ENCODE measurements at regions not wholly inside any gene's neighbourhood (a gene's known extent, or its start where the extent isn't known, plus 50 kb on each side); places are given as distances from the start of the nearest gene placed in this dataset.

DNA sequence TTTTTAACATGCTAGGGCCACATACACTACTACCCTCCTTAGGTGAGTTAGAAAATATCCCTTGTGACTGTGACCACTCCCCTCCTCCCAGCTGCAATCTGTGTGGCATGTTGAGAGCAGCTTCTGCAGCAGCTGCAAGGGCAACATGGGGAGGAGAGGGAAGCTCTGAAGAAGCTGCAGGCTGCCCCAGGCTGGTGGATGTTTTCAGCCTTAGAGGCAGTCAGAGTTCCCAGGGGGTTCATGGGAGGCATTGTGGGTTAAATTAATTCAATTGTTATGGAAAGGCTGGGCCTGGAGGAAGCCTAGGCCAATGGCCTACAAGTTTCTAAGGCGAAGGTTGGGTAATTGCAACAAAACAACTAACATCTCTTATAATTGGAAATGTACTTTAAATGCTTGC is 860.8 kb downstream of the NLGN4Y start:
- TF ChIP-seq, protein P1, sequence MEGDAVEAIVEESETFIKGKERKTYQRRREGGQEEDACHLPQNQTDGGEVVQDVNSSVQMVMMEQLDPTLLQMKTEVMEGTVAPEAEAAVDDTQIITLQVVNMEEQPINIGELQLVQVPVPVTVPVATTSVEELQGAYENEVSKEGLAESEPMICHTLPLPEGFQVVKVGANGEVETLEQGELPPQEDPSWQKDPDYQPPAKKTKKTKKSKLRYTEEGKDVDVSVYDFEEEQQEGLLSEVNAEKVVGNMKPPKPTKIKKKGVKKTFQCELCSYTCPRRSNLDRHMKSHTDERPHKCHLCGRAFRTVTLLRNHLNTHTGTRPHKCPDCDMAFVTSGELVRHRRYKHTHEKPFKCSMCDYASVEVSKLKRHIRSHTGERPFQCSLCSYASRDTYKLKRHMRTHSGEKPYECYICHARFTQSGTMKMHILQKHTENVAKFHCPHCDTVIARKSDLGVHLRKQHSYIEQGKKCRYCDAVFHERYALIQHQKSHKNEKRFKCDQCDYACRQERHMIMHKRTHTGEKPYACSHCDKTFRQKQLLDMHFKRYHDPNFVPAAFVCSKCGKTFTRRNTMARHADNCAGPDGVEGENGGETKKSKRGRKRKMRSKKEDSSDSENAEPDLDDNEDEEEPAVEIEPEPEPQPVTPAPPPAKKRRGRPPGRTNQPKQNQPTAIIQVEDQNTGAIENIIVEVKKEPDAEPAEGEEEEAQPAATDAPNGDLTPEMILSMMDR (IDR thresholded peaks at IDR 0.05; ENCODE audit: low read depth, low read length) = no peak
- no peak for DNase-seq (ENCODE audit: low read depth in 2 of 2)
- H3K4me3 ChIP-seq (replicated peaks in 1 of 2; ENCODE audit: low read depth in 2 of 2, low read length in 2 of 2) = no peak overlapping the region

DNA sequence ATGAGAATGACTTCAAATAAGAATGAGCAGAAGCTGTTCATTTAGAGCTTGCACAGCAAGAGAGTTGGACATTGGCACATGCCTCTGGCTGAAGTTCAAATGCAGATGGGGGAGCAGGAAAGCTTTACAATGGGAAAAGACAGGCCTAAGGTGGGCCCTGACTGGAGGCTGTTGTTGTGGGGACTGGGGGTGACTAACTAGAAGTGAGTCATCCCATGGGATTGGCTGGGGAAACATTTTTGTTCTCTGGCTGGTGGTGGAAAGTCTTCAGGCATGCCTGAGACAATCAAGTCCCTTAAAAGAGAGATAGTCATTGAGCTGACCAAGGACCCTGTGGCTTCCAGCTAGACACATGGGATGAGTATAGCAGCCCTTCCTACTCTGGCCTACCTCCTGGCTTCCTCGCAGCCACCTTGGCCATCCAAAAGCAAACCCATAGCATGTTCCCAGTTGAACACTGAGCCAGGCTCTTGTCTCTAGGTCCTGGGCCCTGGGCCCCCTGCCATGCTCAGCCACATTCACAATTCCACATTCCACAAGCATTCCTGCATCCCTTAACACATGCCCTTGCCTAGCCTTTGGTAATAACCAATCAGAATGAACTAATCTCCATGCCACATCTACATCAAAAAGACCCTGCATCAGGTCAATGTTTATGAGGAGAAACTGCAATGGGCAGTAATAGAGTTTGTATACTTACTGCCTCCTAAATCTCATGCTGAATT is 873.4 kb downstream of the NLGN4Y start:
- H3K4me3 ChIP-seq (replicated peaks in 1 of 2; ENCODE audit: low read depth in 2 of 2, low read length in 2 of 2) = no peak overlapping the region
- TF ChIP-seq, protein P1 (IDR thresholded peaks at IDR 0.05; ENCODE audit: low read depth, low read length) = no peak
- DNase-seq (ENCODE audit: low read depth in 2 of 2) = no peak

DNA sequence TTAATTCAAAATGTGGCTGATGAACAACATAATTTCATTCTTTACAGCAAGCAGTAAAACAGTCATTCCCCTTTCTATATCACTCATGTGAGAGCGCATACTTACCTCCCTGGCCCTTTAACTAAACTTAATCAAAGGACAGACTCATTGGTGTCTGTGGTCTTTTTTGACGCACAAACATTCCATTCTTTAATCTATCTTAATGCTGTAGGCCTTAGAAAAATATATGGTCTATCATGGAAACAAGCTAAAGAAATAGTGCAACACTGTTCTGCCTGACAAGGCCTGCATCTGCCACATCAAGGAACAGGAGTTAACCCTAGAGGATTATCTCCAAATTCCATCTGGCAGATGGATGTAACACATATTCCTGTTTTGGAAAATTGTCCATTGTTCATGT is 878.1 kb downstream of the NLGN4Y start:
- DNase-seq (ENCODE audit: low read depth in 2 of 2) = no peak
- H3K4me3 ChIP-seq (replicated peaks in 1 of 2; ENCODE audit: low read depth in 2 of 2, low read length in 2 of 2) = no peak overlapping the region
- TF ChIP-seq, protein P1 (IDR thresholded peaks at IDR 0.05; ENCODE audit: low read depth, low read length) = no peak

DNA sequence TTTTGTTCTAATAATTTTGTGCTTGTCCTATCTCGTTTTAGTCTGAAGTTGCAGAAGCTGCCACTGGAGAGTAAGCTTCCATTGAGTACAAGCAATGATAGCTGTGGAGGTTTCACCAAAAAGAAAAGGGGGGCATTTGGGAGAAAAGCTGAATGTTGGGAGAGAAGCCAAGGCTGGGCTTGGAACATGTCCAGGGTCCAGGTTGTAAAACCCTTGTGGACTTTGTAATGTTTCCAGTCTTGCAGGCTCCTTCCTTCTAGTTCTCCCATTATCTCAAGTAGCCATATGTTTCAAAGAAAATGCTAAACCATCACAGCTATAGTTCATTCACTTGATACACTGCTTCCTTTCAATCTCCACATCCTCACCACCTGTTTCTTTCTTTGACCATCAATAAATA is 880.2 kb downstream of the NLGN4Y start:
- TF ChIP-seq, protein P1 (IDR thresholded peaks at IDR 0.05; ENCODE audit: low read depth, low read length) = no peak
- H3K4me3 ChIP-seq (replicated peaks in 1 of 2; ENCODE audit: low read depth in 2 of 2, low read length in 2 of 2) = no peak overlapping the region
- DNase-seq (ENCODE audit: low read depth in 2 of 2) = no peak

DNA sequence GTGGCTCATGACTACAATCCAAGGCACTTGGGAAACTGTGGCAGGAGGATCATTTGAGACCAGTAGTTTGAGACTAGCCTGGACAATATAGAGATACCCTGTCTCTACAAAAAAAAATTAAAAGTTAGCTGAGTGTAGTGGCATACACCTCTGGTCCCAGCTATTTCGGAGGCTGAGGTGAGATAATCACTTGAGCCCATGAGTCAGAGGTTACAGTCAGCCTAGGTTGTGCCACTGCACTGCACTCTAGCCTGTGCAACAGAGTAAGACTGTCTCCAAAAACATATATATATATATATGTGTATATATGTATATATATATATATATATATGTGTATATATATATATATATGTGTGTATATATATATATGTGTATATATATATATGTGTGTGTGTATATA is 890.8 kb downstream of the NLGN4Y start:
- TF ChIP-seq, protein P1 (IDR thresholded peaks at IDR 0.05; ENCODE audit: low read depth, low read length) = no peak
- DNase-seq (ENCODE audit: low read depth in 2 of 2) = no peak
- no peak overlapping the region for H3K4me3 ChIP-seq (replicated peaks in 1 of 2; ENCODE audit: low read depth in 2 of 2, low read length in 2 of 2)

DNA sequence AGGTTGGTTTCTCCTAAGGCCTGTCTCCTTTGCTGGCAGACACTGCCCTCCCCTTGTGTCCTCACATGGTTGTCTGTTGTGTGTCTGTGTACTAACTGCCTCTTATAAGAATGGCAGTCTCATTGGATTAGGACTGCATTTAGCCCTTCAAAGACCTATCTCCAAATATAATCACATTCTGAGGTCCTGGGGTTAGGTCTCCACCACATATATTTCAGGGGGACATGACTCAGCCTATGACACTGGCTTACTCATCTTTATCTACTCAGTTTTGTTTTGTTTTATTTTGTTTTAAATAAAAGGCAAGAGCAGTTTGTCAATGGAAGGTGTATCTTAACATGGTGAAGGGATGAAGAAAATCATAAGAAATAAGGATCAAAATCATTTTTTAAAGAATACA is 894.3 kb downstream of the NLGN4Y start:
- DNase-seq (ENCODE audit: low read depth in 2 of 2) = no peak
- TF ChIP-seq, protein P1 (IDR thresholded peaks at IDR 0.05; ENCODE audit: low read depth, low read length) = no peak
- no peak overlapping the region for H3K4me3 ChIP-seq (replicated peaks in 1 of 2; ENCODE audit: low read depth in 2 of 2, low read length in 2 of 2)

DNA sequence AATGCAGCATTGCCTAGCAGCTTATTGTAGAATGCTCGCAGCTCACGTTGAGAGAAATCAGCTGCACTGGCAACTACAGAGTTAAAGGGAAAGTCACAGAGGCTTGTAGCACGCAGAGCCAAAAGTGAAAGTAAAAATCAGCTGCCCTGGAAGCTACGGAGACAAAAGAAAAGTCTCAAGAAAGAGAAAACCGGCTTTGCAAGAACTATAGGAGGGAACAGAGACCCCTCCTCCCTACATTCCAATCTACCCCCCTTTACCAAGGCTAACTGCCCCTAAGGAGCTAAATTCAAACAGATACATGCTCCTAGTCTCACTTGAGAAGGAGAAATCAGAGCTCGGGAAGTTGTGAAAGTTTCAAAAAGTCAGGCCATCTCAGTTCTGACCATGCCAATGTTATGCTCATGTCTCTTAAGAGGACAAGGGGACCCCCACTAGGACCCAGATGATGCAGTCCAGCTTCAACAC is 900.4 kb downstream of the NLGN4Y start:
- TF ChIP-seq, protein P1 (IDR thresholded peaks at IDR 0.05; ENCODE audit: low read depth, low read length) = no peak
- peak overlapping the region; percentile 22 to 42 for H3K4me3 ChIP-seq (replicated peaks in 1 of 2; ENCODE audit: low read depth in 2 of 2, low read length in 2 of 2)
- DNase-seq (ENCODE audit: low read depth in 2 of 2) = peak; percentile 50 to 54

All from cardiac fibroblast (primary cell).